Uterus (tissue), 3 donors: ENCODE measurements at regions not wholly inside any gene's neighbourhood (a gene's known extent, or its start where the extent isn't known, plus 50 kb on each side); places are given as distances from the start of the nearest gene placed in this dataset.

Source experiments
- DNase-seq, 2 donors: peaks; one replicate each; pipeline ENCODE4 v3.0.0-alpha.2; 2019 to 2020
- H3K27ac ChIP-seq, 2 donors: fragments of 200-600 bp; sonication (generic); 1 replicate in 1 of 2; 2 replicates in 1 of 2; pipeline ENCODE4 v1.5.1; 2016 to 2018
- H3K27me3 ChIP-seq, 2 donors: fragments of 200-600 bp; sonication (generic); one replicate each; pipeline ENCODE4 v1.5.1; 2018 to 2019; ENCODE audit warnings: control low read depth in 1 of 2
- H3K36me3 ChIP-seq, 2 donors: fragments of 200-600 bp; sonication (generic); one replicate each; pipeline ENCODE4 v1.5.1; 2019; ENCODE audit warnings: control low read depth in 1 of 2
- H3K4me1 ChIP-seq, 2 donors: fragments of 200-600 bp; sonication (generic); one replicate each; pipeline ENCODE4 v1.5.1; 2018 to 2019; ENCODE audit warnings: control low read depth in 1 of 2
- H3K4me3 ChIP-seq, 2 donors: fragments of 200-600 bp; sonication (generic); 1 replicate in 1 of 2; 2 replicates in 1 of 2; pipeline ENCODE4 v1.5.1; 2018 to 2019; ENCODE audit warnings: mild to moderate bottlenecking in 1 of 2
- H3K9me3 ChIP-seq, 2 donors: fragments of 200-600 bp; sonication (generic); one replicate each; pipeline ENCODE4 v1.5.1; 2019; ENCODE audit warnings: control low read depth in 1 of 2
- POLR2A ChIP-seq, 2 donors: fragments of 450-650 bp; IDR thresholded peaks; one replicate each; pipeline ENCODE4 v1.6.1; 2016; ENCODE audit warnings: antibody characterized with exemption in 2 of 2, mild to moderate bottlenecking in 1 of 2, moderate library complexity in 1 of 2
- intact Hi-C: fragments of 100-400 bp; cut with DNase I; formaldehyde crosslinking; loops from one replicate; pipeline ENCODE4 v1.15.1; 2023; ENCODE audit warnings: low total_unique reads
- TF ChIP-seq, protein P1 (sequence below), 4 experiments: fragments of 200-600 bp in 2 of 4; fragments of 450-650 bp in 2 of 4; sonication (generic) in 2 of 4; IDR thresholded peaks; one replicate each; pipeline ENCODE4 v1.5.1; 2016 to 2019; ENCODE audit warnings: antibody characterized with exemption in 4 of 4, mild to moderate bottlenecking in 2 of 4, moderate library complexity in 1 of 4
- donor health status: DM: yes; HTN: yes; CAD: no.

DNA sequence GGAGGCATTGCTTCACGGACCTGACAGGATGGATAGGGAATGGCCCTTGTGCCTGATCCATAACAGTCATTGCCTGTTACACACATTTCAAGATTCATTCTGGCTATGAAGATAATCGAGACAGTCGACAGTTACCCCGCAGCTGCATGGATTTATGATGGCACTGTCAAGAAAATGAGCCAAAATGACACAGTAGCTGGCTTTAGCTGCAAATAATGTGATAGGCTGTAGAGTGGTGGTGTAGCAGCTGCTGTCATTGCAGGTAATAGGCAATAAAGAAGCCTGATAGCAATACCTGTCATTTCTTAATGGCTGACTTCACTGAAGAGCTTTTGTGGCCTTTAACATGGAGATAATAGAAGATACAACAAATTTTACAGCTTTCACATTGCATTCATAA lies 1085.2 kb upstream of the ARRDC3 start:
- no peaks in the 10 kb centered on the region for H3K27me3 ChIP-seq
- no peak for TF ChIP-seq POLR2A (IDR thresholded peaks at IDR 0.05)
- TF ChIP-seq, protein P1, sequence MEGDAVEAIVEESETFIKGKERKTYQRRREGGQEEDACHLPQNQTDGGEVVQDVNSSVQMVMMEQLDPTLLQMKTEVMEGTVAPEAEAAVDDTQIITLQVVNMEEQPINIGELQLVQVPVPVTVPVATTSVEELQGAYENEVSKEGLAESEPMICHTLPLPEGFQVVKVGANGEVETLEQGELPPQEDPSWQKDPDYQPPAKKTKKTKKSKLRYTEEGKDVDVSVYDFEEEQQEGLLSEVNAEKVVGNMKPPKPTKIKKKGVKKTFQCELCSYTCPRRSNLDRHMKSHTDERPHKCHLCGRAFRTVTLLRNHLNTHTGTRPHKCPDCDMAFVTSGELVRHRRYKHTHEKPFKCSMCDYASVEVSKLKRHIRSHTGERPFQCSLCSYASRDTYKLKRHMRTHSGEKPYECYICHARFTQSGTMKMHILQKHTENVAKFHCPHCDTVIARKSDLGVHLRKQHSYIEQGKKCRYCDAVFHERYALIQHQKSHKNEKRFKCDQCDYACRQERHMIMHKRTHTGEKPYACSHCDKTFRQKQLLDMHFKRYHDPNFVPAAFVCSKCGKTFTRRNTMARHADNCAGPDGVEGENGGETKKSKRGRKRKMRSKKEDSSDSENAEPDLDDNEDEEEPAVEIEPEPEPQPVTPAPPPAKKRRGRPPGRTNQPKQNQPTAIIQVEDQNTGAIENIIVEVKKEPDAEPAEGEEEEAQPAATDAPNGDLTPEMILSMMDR (IDR thresholded peaks at IDR 0.05): no peak
- intact Hi-C loops: no loop called here
- no peak overlapping the region for H3K4me3 ChIP-seq
- no peak overlapping the region for H3K27ac ChIP-seq
- no peaks in the 10 kb centered on the region for H3K36me3 ChIP-seq
- no peak for DNase-seq
- H3K4me1 ChIP-seq: no peaks in the 10 kb centered on the region
- no peaks in the 10 kb centered on the region for H3K9me3 ChIP-seq

DNA sequence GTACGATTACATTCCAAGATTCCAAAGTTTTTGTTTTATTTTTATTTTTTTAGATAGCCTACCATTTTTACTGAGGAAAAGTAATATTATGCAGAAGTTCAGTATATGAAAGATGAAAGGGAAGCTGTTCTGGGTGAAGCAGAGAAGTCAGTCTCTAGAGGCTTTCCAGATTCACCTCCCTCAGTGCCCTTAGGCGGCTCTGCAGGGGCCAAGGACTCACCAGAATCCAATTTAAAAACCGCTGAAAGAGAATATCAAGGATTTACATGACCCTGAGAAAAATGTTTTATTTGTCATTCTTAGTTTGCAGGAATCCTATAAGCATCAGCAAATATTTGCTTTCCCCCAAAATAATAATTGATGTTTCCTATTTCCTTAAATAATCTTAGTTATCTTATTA lies 1084.6 kb upstream of the ARRDC3 start:
- no peaks in the 10 kb centered on the region for H3K9me3 ChIP-seq
- no peaks in the 10 kb centered on the region for H3K27me3 ChIP-seq
- DNase-seq: no peak
- no peak overlapping the region for H3K27ac ChIP-seq
- no peak for TF ChIP-seq POLR2A (IDR thresholded peaks at IDR 0.05)
- TF ChIP-seq, protein P1 (IDR thresholded peaks at IDR 0.05): no peak
- H3K4me1 ChIP-seq: no peaks in the 10 kb centered on the region
- no peaks in the 10 kb centered on the region for H3K36me3 ChIP-seq
- H3K4me3 ChIP-seq: no peak overlapping the region
- intact Hi-C loops: no loop called here

DNA sequence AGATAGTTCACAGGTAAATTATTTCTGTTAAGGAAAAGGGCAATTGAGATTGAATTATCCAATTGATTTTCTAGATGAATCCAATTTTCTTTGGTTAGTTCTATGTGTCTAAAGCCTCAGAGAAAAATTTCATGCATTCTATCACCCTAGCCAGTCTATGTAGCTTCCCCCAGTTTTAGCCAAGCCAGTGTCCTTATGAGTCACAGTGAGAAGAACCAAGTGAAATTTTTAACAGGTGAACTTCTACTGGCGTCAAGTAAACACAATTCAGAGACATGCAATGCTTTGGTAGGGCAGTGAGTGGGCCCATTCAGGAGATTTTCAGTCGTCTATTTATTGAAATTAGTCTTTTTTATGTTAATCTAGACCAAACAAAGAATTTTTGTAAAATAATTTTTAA lies 1077.4 kb upstream of the ARRDC3 start:
- Histone ChIP-seq H3K4me1 (no peaks in the 10 kb centered on the region), H3K27ac (no peak overlapping the region), H3K36me3 (no peaks in the 10 kb centered on the region), H3K9me3 (no peaks in the 10 kb centered on the region), H3K4me3 (no peak overlapping the region), H3K27me3 (no peaks in the 10 kb centered on the region)
- intact Hi-C loops: no loop called here
- no peak for DNase-seq
- no peak for TF ChIP-seq POLR2A (IDR thresholded peaks at IDR 0.05)
- TF ChIP-seq, protein P1 (IDR thresholded peaks at IDR 0.05): no peak

DNA sequence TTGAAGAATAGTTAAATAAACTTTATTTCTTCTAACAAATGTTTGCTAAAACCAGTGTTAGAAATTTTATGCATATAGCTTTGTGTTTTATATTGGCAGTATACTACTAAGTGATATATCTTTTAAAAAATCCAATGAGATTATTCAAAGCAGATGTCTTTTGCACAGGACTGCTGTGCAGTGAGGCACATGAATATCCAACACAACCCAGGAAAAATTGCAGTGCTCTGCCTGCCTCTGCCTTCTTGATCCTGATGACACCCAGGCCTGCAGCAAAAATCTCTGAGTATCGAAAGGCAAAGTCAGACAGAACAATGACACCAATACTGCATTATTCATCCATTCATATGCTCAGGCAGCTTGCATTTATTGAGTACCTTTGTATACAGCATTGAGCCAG lies 1076.5 kb upstream of the ARRDC3 start:
- intact Hi-C loops: no loop called here
- H3K27me3 ChIP-seq: no peaks in the 10 kb centered on the region
- no peak overlapping the region for H3K4me3 ChIP-seq
- no peaks in the 10 kb centered on the region for H3K4me1 ChIP-seq
- DNase-seq: no peak
- H3K36me3 ChIP-seq: no peaks in the 10 kb centered on the region
- no peak overlapping the region for H3K27ac ChIP-seq
- H3K9me3 ChIP-seq: no peaks in the 10 kb centered on the region
- TF ChIP-seq, protein P1 (IDR thresholded peaks at IDR 0.05): no peak
- no peak for TF ChIP-seq POLR2A (IDR thresholded peaks at IDR 0.05)

DNA sequence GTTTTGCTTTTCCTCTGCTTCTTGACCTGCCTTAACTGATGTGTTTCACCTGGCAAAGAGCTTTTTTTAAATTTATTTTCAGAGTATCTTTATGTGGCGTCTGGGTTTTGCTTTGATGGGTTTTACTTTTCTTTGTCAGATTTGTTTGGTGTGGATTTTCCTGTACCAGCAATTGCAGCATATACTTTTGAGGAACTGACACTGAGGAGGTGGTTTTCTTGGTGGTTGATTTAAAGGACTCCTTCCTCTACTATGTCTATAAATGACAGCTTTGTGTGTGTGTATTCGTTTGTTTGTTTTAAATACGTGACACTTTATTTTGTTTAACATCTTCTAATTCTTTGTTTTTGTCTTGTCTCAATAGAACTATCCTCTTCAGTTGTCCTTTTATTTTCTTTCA lies 1071.9 kb upstream of the ARRDC3 start:
- no peaks in the 10 kb centered on the region for H3K4me1 ChIP-seq
- DNase-seq: no peak
- no peaks in the 10 kb centered on the region for H3K36me3 ChIP-seq
- TF ChIP-seq POLR2A (IDR thresholded peaks at IDR 0.05): no peak
- TF ChIP-seq, protein P1 (IDR thresholded peaks at IDR 0.05): no peak
- H3K9me3 ChIP-seq: no peaks in the 10 kb centered on the region
- intact Hi-C loops: no loop called here
- H3K27me3 ChIP-seq: no peaks in the 10 kb centered on the region
- H3K27ac ChIP-seq: no peak overlapping the region
- H3K4me3 ChIP-seq: no peak overlapping the region
